NCI-H510A (cell line): ENCODE measurements at regions not wholly inside any gene's neighbourhood (a gene's known extent, or its start where the extent isn't known, plus 50 kb on each side); places are given as distances from the start of the nearest gene placed in this dataset.

Experiments used
- DNase-seq: peaks from one replicate; lab custom pipeline; 2025; lab: John Stamatoyannopoulos, UW

GRCh38 chr12:127414636-127415035 is 852.3 kb upstream of the TMEM132C start:
- DNase-seq, result no peak

- no peak for DNase-seq
Observed at GRCh38 chr12:127416796-127417195, 850.2 kb upstream of the TMEM132C start.

GRCh38 chr12:127419111-127419510 is 847.9 kb upstream of the TMEM132C start:
- DNase-seq, result no peak

GRCh38 chr12:127421614-127422013 is 845.4 kb upstream of the TMEM132C start:
- DNase-seq, result no peak

- DNase-seq, result no peak
Observed at GRCh38 chr12:127422935-127423566, 843.9 kb upstream of the TMEM132C start.

GRCh38 chr12:127425474-127425873 is 841.5 kb upstream of the TMEM132C start:
- DNase-seq, result no peak

- no peak for DNase-seq
Observed at GRCh38 chr12:127428420-127428819, 838.5 kb upstream of the TMEM132C start.

- no peak for DNase-seq
Observed at GRCh38 chr12:127429551-127430285, 837.3 kb upstream of the TMEM132C start.

- DNase-seq, result no peak
Observed at GRCh38 chr12:127430401-127430800, 836.6 kb upstream of the TMEM132C start.

GRCh38 chr12:127431177-127431576 is 835.8 kb upstream of the TMEM132C start:
- no peak for DNase-seq

- DNase-seq, result no peak
Observed at GRCh38 chr12:127431594-127431993, 835.4 kb upstream of the TMEM132C start.

- no peak for DNase-seq
Observed at GRCh38 chr12:127435439-127435838, 831.5 kb upstream of the TMEM132C start.

GRCh38 chr12:127438512-127439244 is 828.3 kb upstream of the TMEM132C start:
- DNase-seq, result no peak

- no peak for DNase-seq
Observed at GRCh38 chr12:127445581-127446139, 821.3 kb upstream of the TMEM132C start.

- no peak for DNase-seq
Observed at GRCh38 chr12:127448906-127449305, 818.1 kb upstream of the TMEM132C start.

GRCh38 chr12:127450826-127451225 is 816.1 kb upstream of the TMEM132C start:
- no peak for DNase-seq

- DNase-seq, result peak; percentile 22
Observed at GRCh38 chr12:127455347-127456265, 811.4 kb upstream of the TMEM132C start.

- no peak for DNase-seq
Observed at GRCh38 chr12:127457726-127458125, 809.2 kb upstream of the TMEM132C start.

- no peak for DNase-seq
Observed at GRCh38 chr12:127459166-127459565, 807.8 kb upstream of the TMEM132C start.

- no peak for DNase-seq
Observed at GRCh38 chr12:127459687-127460086, 807.3 kb upstream of the TMEM132C start.

GRCh38 chr12:127463237-127463636 is 803.7 kb upstream of the TMEM132C start:
- DNase-seq, result no peak

GRCh38 chr12:127469331-127469730 is 797.6 kb upstream of the TMEM132C start:
- DNase-seq, result no peak
